A673 (cell line): ENCODE measurements at regions not wholly inside any gene's neighbourhood (a gene's known extent, or its start where the extent isn't known, plus 50 kb on each side); places are given as distances from the start of the nearest gene placed in this dataset.

Experiments
- BruUV-seq: library from RNA; stranded (reverse); fragments of 400-500 nt; replicated peaks from 2 replicates; lab custom pipeline; 2021; lab: Mats Ljungman, UMichigan
- CTCF ChIA-PET: fragments of 300-600 bp; sonication (Branson Sonifier 250); formaldehyde crosslinking; loops from one replicate; lab custom pipeline; 2022; ENCODE audit warnings: antibody characterized with exemption; lab: Charles Lee
- POLR2A ChIA-PET: fragments of 300-600 bp; sonication (Branson Sonifier 250); formaldehyde crosslinking; loops from one replicate; lab custom pipeline; 2022; ENCODE audit warnings: antibody characterized with exemption; ENCODE audit not compliant: low non-redundant PET; lab: Charles Lee
- DNase-seq: peaks from one replicate; pipeline ENCODE4 v3.0.0-alpha.2; 2015; ENCODE audit warnings: low spot score
- H3K27ac ChIP-seq: fragments of 200-600 bp; sonication (generic); 2 replicates; pipeline ENCODE4 v1.5.1; 2016; ENCODE audit warnings: mixed run types, low read depth, mild to moderate bottlenecking, mixed read lengths, antibody characterized with exemption, low read length; ENCODE audit not compliant: poor library complexity, severe bottlenecking
- H3K27me3 ChIP-seq: fragments of 200-600 bp; sonication (generic); replicated peaks from 2 replicates; pipeline ENCODE4 v1.6.1; 2017; ENCODE audit warnings: mixed run types, low read depth, mild to moderate bottlenecking, mixed read lengths, antibody characterized with exemption, low read length; ENCODE audit not compliant: insufficient read depth, poor library complexity
- H3K36me3 ChIP-seq: fragments of 200-600 bp; sonication (generic); 2 replicates; pipeline ENCODE4 v1.6.1; 2016; ENCODE audit warnings: mixed run types, mild to moderate bottlenecking, mixed read lengths, antibody characterized with exemption, low read length; ENCODE audit not compliant: insufficient read depth, poor library complexity, severe bottlenecking
- H3K4me1 ChIP-seq: fragments of 200-600 bp; sonication (generic); 2 replicates; pipeline ENCODE4 v1.6.1; 2017; ENCODE audit warnings: mixed run types, mild to moderate bottlenecking, mixed read lengths, antibody characterized with exemption, low read length; ENCODE audit not compliant: insufficient read depth, poor library complexity, severe bottlenecking
- H3K4me3 ChIP-seq: fragments of 200-600 bp; sonication (generic); 2 replicates; pipeline ENCODE4 v1.5.1; 2016; ENCODE audit warnings: low read depth, mixed run types, mild to moderate bottlenecking, mixed read lengths, low read length; ENCODE audit not compliant: poor library complexity, severe bottlenecking
- H3K9me3 ChIP-seq: fragments of 200-600 bp; sonication (generic); 2 replicates; pipeline ENCODE4 v1.6.1; 2016; ENCODE audit warnings: mixed run types, low read depth, mild to moderate bottlenecking, mixed read lengths, antibody characterized with exemption, low read length; ENCODE audit not compliant: poor library complexity, severe bottlenecking
- CTCF ChIP-seq: fragments of 300-800, 200-600 bp; sonication (generic); conservative IDR thresholded peaks from 2 replicates; pipeline ENCODE4 v1.5.1; 2017; ENCODE audit warnings: low read depth, mild to moderate bottlenecking, antibody characterized with exemption, low read length, moderate library complexity, mixed read lengths
- EZH2 ChIP-seq: fragments of 200-600 bp; sonication (generic); IDR thresholded peaks from 2 replicates; pipeline ENCODE4 v1.6.1; 2017; ENCODE audit warnings: borderline replicate concordance, low read depth, mild to moderate bottlenecking, mixed read lengths, antibody characterized with exemption, low read length; ENCODE audit not compliant: poor library complexity, severe bottlenecking
- intact Hi-C: fragments of 100-400 bp; cut with micrococcal nuclease; formaldehyde crosslinking; loops from one replicate; pipeline ENCODE4 v1.10.0; 2022; ENCODE audit not compliant: unreplicated experiment

GRCh38 chr12:84791444-84791843, 121.2 kb downstream of the SLC6A15 start:
- ChIA-PET CTCF (no interaction called here), POLR2A (no interaction called here)
- no TSS peak for BruUV-seq
- intact Hi-C loops, result no loop called here
- Histone ChIP-seq H3K27me3 (no peaks in the 10 kb centered on the region), H3K27ac (no peak overlapping the region), H3K4me1 (no peaks in the 10 kb centered on the region), H3K9me3 (no peaks in the 10 kb centered on the region), H3K4me3 (no peak overlapping the region), H3K36me3 (no peaks in the 10 kb centered on the region)
- TF ChIP-seq CTCF (no peak), EZH2 (no peak)
- DNase-seq, result no peak

GRCh38 chr12:84789184-84789583, 123.4 kb downstream of the SLC6A15 start:
- DNase-seq, result no peak
- Histone ChIP-seq H3K9me3 (no peaks in the 10 kb centered on the region), H3K4me1 (no peaks in the 10 kb centered on the region), H3K27me3 (no peaks in the 10 kb centered on the region), H3K4me3 (no peak overlapping the region), H3K27ac (no peak overlapping the region), H3K36me3 (no peaks in the 10 kb centered on the region)
- no TSS peak for BruUV-seq
- no peak for TF ChIP-seq EZH2
- intact Hi-C loops, result no loop called here
- CTCF ChIA-PET, result no interaction called here
- POLR2A ChIA-PET, result no interaction called here

GRCh38 chr12:84787253-84787652, 125.3 kb downstream of the SLC6A15 start:
- POLR2A ChIA-PET, result no interaction called here
- Histone ChIP-seq H3K4me3 (no peak overlapping the region), H3K9me3 (no peaks in the 10 kb centered on the region), H3K27me3 (no peaks in the 10 kb centered on the region), H3K4me1 (no peaks in the 10 kb centered on the region), H3K27ac (no peak overlapping the region), H3K36me3 (no peaks in the 10 kb centered on the region)
- CTCF ChIA-PET, result no interaction called here
- TF ChIP-seq EZH2, result no peak
- no peak for TF ChIP-seq CTCF
- DNase-seq, result no peak
- BruUV-seq, result no TSS peak
- intact Hi-C loops, result no loop called here

- H3K36me3 ChIP-seq, result no peaks in the 10 kb centered on the region
- DNase-seq, result peak; percentile 19
- no peaks in the 10 kb centered on the region for H3K4me1 ChIP-seq
- BruUV-seq, result no TSS peak
- no peak overlapping the region for H3K27ac ChIP-seq
- no peak overlapping the region for H3K4me3 ChIP-seq
- ChIA-PET POLR2A (no interaction called here), CTCF (no interaction called here)
- no peaks in the 10 kb centered on the region for H3K27me3 ChIP-seq
- intact Hi-C loops, result no loop called here
- TF ChIP-seq EZH2, result no peak
- no peaks in the 10 kb centered on the region for H3K9me3 ChIP-seq
Observed at GRCh38 chr12:84786622-84787021, 126.0 kb downstream of the SLC6A15 start.
